ENCODE measurements at regions not wholly inside any gene's neighbourhood (a gene's known extent, or its start where the extent isn't known, plus 50 kb on each side); places are given as distances from the start of the nearest gene placed in this dataset.

DNA sequence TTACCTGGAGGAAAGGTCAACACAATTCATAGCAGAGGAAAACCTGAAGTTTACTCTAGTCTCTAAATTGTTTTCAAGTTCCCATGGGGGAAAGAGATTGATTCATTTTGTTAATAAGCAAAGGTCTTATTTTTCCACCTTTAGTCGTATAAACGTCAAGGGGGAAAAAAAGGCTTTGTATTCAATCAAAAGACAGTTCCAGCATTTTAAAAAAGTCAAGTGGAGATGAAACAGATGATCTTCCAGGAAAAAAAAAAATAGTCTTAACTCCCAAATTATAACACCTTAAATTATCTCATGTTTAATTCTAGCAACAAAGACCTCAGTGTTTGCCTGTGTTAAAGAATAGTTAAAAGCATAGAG is 140.5 kb downstream of the TOMM20 start:
- no peaks in the 10 kb centered on the region for H3K27me3 Mint-ChIP-seq (ENCODE audit: low read depth, unreplicated experiment)
- Histone ChIP-seq H3K27ac (ENCODE audit: low read depth, low read length) (peak overlapping the region; percentile 94), H3K4me3 (ENCODE audit: insufficient read depth, low read depth, low read length) (no peak overlapping the region), H3K4me1 (ENCODE audit: insufficient read depth, low read length) (peaks cover 36% of the 10 kb centered on the region), H3K27me3 (ENCODE audit: insufficient read depth, low read length) (no peaks in the 10 kb centered on the region), H3K4me2 (ENCODE audit: low read length) (no peak overlapping the region), H3K9me3 (ENCODE audit: insufficient read depth, low read depth, low read length) (no peaks in the 10 kb centered on the region), H3K36me3 (ENCODE audit: insufficient read depth, low read length) (no peaks in the 10 kb centered on the region), H4K20me1 (ENCODE audit: insufficient read depth, low read length) (no peaks in the 10 kb centered on the region), H2AFZ (ENCODE audit: low read depth, low read length) (no peak overlapping the region), H3K9ac (ENCODE audit: low read length) (peak overlapping the region; percentile 76), H3K79me2 (ENCODE audit: insufficient read depth, low read length) (no peaks in the 10 kb centered on the region)
- H3K4me1 Mint-ChIP-seq (ENCODE audit: low read depth, unreplicated experiment): peaks cover 34% of the 10 kb centered on the region
- FAIRE-seq (no peak), DNase-seq (ENCODE audit: low read depth) (no peak)
- peaks cover 2% of the 10 kb centered on the region for H3K9me3 Mint-ChIP-seq (ENCODE audit: unreplicated experiment)
- H3K4me3 Mint-ChIP-seq (ENCODE audit: unreplicated experiment): no peak overlapping the region
- TF ChIP-seq EZH2 (IDR thresholded peaks at IDR 0.05; ENCODE audit: insufficient read depth, low read length): no peak
- TF ChIP-seq, protein P1, sequence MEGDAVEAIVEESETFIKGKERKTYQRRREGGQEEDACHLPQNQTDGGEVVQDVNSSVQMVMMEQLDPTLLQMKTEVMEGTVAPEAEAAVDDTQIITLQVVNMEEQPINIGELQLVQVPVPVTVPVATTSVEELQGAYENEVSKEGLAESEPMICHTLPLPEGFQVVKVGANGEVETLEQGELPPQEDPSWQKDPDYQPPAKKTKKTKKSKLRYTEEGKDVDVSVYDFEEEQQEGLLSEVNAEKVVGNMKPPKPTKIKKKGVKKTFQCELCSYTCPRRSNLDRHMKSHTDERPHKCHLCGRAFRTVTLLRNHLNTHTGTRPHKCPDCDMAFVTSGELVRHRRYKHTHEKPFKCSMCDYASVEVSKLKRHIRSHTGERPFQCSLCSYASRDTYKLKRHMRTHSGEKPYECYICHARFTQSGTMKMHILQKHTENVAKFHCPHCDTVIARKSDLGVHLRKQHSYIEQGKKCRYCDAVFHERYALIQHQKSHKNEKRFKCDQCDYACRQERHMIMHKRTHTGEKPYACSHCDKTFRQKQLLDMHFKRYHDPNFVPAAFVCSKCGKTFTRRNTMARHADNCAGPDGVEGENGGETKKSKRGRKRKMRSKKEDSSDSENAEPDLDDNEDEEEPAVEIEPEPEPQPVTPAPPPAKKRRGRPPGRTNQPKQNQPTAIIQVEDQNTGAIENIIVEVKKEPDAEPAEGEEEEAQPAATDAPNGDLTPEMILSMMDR (IDR thresholded peaks at IDR 0.05; ENCODE audit: insufficient read depth, low read depth, low read length): no peak
- H3K36me3 Mint-ChIP-seq (ENCODE audit: low read depth, unreplicated experiment): no peaks in the 10 kb centered on the region
- H3K27ac Mint-ChIP-seq (ENCODE audit: unreplicated experiment): peak overlapping the region; percentile 85

DNA sequence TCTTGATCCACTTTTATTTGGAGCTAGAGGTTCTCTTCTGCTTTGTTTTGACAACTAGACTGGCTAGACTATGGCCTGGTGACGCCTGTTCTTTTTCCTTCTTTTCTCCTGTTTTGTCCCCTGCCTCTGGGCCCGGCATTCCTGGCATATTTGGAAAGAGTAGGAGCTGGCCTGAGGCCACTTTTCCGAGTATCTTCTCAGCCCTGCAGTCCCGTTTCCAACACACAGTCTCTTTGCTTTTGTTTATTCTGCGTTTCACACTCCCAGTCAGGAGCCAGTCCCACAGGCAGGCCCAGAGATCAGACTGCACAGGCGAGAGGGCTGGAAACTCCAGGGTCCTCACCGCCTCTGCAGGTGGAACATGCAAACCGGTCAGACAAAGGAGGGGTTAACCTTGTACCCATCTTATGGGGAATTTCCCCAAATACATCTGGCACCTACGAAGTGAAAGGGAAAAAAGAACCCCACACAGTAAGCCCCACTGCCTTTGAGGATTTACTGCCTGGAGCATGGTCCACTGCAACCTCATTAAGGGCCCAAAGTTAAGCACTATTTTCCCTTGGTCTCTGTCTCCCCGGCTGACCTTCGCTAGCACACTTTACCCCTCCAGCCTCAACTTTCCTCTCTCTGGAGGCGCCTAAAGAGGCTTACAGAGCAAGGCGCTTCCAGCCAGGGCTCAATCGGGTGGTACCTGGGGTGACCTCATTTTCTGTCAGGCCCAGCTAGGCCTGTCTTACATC is 141.1 kb downstream of the TOMM20 start:
- no peak for FAIRE-seq
- peak overlapping the region; percentile 76 for H3K9ac ChIP-seq (ENCODE audit: low read length)

More for the DNA sequence above, 141.1 kb downstream of the TOMM20 start:
- peak; percentile 85 for DNase-seq (ENCODE audit: low read depth)
- Histone ChIP-seq H4K20me1 (ENCODE audit: insufficient read depth, low read length) (no peaks in the 10 kb centered on the region), H3K4me2 (ENCODE audit: low read length) (peak overlapping the region; percentile 51), H3K4me1 (ENCODE audit: insufficient read depth, low read length) (peaks cover 36% of the 10 kb centered on the region), H3K4me3 (ENCODE audit: insufficient read depth, low read depth, low read length) (no peak overlapping the region), H2AFZ (ENCODE audit: low read depth, low read length) (peak overlapping the region; percentile 18), H3K36me3 (ENCODE audit: insufficient read depth, low read length) (no peaks in the 10 kb centered on the region), H3K27me3 (ENCODE audit: insufficient read depth, low read length) (no peaks in the 10 kb centered on the region), H3K9me3 (ENCODE audit: insufficient read depth, low read depth, low read length) (no peaks in the 10 kb centered on the region), H3K79me2 (ENCODE audit: insufficient read depth, low read length) (no peaks in the 10 kb centered on the region), H3K27ac (ENCODE audit: low read depth, low read length) (peak overlapping the region; percentile 94)
- Mint-ChIP-seq H3K9me3 (ENCODE audit: unreplicated experiment) (peaks cover 2% of the 10 kb centered on the region), H3K4me3 (ENCODE audit: unreplicated experiment) (peak overlapping the region; percentile 58), H3K27me3 (ENCODE audit: low read depth, unreplicated experiment) (no peaks in the 10 kb centered on the region), H3K27ac (ENCODE audit: unreplicated experiment) (peak overlapping the region; percentile 85), H3K36me3 (ENCODE audit: low read depth, unreplicated experiment) (no peaks in the 10 kb centered on the region), H3K4me1 (ENCODE audit: low read depth, unreplicated experiment) (peaks cover 34% of the 10 kb centered on the region)
- TF ChIP-seq, protein P1 (IDR thresholded peaks at IDR 0.05; ENCODE audit: insufficient read depth, low read depth, low read length): no peak
- no peak for TF ChIP-seq EZH2 (IDR thresholded peaks at IDR 0.05; ENCODE audit: insufficient read depth, low read length)

Data from astrocyte (in vitro differentiated cells and primary cell).